ENCODE measurements at regions not wholly inside any gene's neighbourhood (a gene's known extent, or its start where the extent isn't known, plus 50 kb on each side); places are given as distances from the start of the nearest gene placed in this dataset.

DNA sequence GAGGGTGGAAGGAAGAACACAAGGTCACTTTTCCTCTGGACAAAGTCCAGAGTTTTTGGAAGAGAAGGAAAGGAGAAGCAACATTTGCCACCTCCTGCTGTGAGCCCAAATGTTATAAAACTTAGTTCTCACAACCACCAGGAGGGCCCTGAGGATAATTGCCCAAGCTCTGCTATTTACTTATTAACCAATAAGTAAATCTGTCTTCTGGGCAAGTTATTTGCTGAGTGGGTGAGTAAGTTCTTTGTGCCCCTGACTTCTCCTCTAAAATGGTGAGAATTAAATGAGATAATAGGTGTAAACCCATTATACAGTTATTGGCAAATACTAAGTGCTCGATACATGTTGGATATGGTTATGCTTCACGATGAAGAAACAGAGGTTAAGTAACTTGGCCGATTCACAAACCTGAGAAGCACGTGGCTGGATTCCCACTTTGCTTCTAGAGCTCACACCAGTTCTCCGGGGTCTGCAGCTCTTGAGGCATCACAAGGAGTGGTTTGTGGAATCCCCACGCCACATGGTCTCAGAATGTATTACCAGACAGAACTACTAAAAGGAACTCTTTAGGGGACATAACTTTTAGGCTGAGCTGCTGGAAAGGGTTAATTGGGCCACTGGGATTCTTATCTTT, 164.1 kb downstream of the MYCN start:
- H3K4me3 ChIP-seq (ENCODE audit: low read depth, low read length): no peak overlapping the region
- TF ChIP-seq, protein P1, sequence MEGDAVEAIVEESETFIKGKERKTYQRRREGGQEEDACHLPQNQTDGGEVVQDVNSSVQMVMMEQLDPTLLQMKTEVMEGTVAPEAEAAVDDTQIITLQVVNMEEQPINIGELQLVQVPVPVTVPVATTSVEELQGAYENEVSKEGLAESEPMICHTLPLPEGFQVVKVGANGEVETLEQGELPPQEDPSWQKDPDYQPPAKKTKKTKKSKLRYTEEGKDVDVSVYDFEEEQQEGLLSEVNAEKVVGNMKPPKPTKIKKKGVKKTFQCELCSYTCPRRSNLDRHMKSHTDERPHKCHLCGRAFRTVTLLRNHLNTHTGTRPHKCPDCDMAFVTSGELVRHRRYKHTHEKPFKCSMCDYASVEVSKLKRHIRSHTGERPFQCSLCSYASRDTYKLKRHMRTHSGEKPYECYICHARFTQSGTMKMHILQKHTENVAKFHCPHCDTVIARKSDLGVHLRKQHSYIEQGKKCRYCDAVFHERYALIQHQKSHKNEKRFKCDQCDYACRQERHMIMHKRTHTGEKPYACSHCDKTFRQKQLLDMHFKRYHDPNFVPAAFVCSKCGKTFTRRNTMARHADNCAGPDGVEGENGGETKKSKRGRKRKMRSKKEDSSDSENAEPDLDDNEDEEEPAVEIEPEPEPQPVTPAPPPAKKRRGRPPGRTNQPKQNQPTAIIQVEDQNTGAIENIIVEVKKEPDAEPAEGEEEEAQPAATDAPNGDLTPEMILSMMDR (IDR thresholded peaks at IDR 0.05; ENCODE audit: insufficient read depth, low read depth, low read length): no peak
- DNase-seq (ENCODE audit: low read depth): no peak

DNA sequence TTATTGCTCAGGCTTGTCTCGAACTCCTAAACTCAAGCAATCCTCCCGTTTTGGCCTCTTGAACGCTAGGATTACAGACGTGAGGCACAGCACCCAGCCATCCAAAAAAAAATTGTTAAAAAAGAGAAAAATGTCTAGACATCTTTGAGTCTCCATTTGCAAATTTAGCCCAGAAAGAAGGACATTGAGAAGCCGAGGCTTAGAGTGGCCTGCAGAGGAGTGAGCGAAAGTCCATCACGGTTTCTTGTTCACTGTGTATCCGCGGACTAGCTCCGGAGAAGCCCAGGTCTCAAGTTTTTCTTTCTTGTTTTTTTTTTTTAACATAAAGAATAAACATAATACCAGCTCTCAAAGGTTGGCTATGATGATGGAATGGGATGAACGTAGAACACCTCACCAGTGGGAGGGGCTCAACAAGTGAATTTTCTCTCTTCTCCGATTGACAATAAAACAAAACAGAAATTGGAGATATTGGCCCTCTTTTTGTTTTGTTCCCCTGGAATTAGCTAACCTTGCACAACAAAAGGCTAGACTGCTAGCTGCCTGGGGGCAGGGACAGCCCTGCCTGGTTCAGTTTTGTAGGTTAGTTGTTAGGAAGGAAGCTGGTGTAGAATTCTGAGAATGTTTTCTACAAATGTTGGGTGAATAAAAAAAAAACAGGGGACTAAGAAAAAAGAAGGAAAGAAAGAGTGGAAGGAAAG, 163.4 kb downstream of the MYCN start:
- H3K4me3 ChIP-seq (ENCODE audit: low read depth, low read length): no peak overlapping the region
- DNase-seq (ENCODE audit: low read depth): no peak
- TF ChIP-seq, protein P1 (IDR thresholded peaks at IDR 0.05; ENCODE audit: insufficient read depth, low read depth, low read length): no peak

DNA sequence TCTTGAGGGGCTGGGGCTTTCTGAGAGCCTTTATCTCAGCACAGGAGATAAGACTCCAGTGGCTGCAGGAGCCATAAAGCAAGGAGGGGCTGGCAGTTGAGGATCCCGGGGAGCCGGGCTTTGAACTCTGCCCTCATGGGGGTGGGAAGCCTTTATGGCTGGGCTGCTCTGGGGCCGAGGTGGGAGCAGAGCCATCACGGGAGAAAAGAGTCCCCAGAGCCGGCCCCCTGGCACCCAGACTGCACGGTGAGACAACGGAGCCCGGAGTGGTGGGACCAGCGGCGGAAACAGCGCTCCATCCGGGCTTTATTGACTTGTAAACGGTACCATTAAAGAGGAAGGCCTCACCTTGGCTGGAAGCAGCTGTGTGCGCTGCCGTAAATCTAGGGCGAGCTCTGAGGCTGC, 162.6 kb downstream of the MYCN start:
- H3K4me3 ChIP-seq (ENCODE audit: low read depth, low read length): no peak overlapping the region
- no peak for DNase-seq (ENCODE audit: low read depth)
- TF ChIP-seq, protein P1 (IDR thresholded peaks at IDR 0.05; ENCODE audit: insufficient read depth, low read depth, low read length): no peak

DNA sequence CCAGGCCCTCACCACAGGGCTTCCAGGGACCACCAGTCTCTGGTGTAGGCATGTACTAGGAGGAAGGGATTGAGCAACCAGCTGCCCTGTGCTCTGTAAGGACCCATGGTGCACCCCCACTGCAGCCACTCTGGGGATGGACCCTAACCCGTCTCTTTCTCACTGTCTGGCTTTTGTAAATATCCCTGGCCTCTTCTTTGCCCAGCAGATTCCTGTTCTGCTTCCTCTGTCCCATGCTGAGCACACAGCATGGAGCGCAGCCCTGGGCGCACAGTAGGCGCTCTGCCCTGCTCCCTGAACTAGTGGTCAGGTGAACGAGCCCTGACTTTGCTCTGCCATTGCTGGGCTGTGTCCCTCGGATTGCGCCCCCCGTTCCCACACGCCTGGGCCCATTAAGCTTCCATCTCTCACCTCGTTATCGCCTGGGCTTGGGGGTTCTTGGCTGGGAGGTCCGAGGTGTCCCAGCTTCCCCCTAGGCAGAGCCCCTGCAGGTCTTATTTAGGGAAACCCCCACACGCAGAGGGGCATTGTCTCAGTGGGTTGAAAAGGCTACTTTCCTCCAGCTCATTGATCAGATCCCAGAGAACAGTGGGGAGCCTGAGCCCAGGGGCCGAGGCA, 162.1 kb downstream of the MYCN start:
- no peak overlapping the region for H3K4me3 ChIP-seq (ENCODE audit: low read depth, low read length)
- no peak for DNase-seq (ENCODE audit: low read depth)
- TF ChIP-seq, protein P1 (IDR thresholded peaks at IDR 0.05; ENCODE audit: insufficient read depth, low read depth, low read length): no peak

DNA sequence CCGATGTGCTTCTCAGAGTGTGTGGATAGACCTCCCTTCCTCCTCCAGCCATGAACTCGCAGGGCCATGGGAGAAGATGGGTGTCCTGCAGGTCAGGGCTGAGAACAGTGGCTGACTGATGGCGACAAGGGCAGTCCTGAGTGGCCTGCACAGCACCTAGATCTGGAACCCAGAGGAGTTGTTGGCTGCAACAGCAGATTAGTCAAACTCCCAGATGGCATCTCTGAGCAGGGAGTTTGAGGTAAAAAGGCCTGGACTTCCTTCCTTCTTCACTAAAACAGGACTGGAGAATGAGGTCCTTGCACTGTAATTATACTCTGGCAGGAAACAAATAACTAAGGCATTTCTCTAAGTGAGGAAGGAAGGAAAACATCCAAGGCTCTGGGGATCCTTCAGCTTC, 160.8 kb downstream of the MYCN start:
- no peak for DNase-seq (ENCODE audit: low read depth)
- TF ChIP-seq, protein P1 (IDR thresholded peaks at IDR 0.05; ENCODE audit: insufficient read depth, low read depth, low read length): no peak
- no peak overlapping the region for H3K4me3 ChIP-seq (ENCODE audit: low read depth, low read length)

DNA sequence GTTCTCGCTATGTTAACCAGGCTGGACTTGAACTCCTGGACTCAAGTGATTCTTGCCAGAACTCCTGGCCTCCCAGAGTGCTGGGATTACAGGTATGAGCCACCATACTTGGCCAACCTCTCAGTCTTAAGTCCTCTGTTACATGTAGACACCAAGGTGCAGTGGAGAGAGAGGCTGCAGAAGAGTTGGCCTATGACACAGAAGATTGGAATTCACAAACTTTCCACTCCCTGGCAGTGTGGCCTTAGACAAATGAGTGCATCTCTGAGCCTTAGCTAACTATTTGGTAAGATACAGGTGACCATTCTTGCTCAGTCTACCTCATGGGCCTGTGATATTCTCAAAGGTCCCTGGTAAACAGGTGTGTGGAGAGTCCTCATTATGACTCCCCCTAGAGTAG, 159.7 kb downstream of the MYCN start:
- H3K4me3 ChIP-seq (ENCODE audit: low read depth, low read length): no peak overlapping the region
- TF ChIP-seq, protein P1 (IDR thresholded peaks at IDR 0.05; ENCODE audit: insufficient read depth, low read depth, low read length): no peak
- no peak for DNase-seq (ENCODE audit: low read depth)
